Effector memory CD4-positive, alpha-beta T cell (primary cell): ENCODE measurements at regions not wholly inside any gene's neighbourhood (a gene's known extent, or its start where the extent isn't known, plus 50 kb on each side); places are given as distances from the start of the nearest gene placed in this dataset.

Experiments used
- DNase-seq, 3 donors: peaks; one replicate each; pipeline ENCODE4 v3.0.0-alpha.2; 2020
- H3K27ac ChIP-seq: 2 replicates; pipeline ENCODE4 v1.7.0; 2013; ENCODE audit warnings: mild to moderate bottlenecking, low read length, moderate library complexity; ENCODE audit not compliant: insufficient read depth, poor library complexity, severe bottlenecking
- H3K27me3 ChIP-seq: replicated peaks from 2 replicates; pipeline ENCODE4 v1.7.0; 2013; ENCODE audit warnings: mild to moderate bottlenecking, low read length; ENCODE audit not compliant: insufficient read depth, control insufficient read depth, poor library complexity, severe bottlenecking
- H3K36me3 ChIP-seq: 2 replicates; pipeline ENCODE4 v1.7.0; 2013; ENCODE audit warnings: mild to moderate bottlenecking, low read length, moderate library complexity; ENCODE audit not compliant: control insufficient read depth, insufficient read depth
- H3K4me1 ChIP-seq: 2 replicates; pipeline ENCODE4 v1.7.0; 2013; ENCODE audit warnings: low read length, mild to moderate bottlenecking; ENCODE audit not compliant: control insufficient read depth, insufficient read depth, poor library complexity, severe bottlenecking
- H3K4me3 ChIP-seq: 2 replicates; pipeline ENCODE4 v1.7.0; 2013; ENCODE audit warnings: low read length, low read depth, mild to moderate bottlenecking; ENCODE audit not compliant: insufficient read depth, poor library complexity, severe bottlenecking
- H3K9me3 ChIP-seq: 2 replicates; pipeline ENCODE4 v1.7.0; 2013; ENCODE audit warnings: mild to moderate bottlenecking, low read length, moderate library complexity; ENCODE audit not compliant: control insufficient read depth

DNA sequence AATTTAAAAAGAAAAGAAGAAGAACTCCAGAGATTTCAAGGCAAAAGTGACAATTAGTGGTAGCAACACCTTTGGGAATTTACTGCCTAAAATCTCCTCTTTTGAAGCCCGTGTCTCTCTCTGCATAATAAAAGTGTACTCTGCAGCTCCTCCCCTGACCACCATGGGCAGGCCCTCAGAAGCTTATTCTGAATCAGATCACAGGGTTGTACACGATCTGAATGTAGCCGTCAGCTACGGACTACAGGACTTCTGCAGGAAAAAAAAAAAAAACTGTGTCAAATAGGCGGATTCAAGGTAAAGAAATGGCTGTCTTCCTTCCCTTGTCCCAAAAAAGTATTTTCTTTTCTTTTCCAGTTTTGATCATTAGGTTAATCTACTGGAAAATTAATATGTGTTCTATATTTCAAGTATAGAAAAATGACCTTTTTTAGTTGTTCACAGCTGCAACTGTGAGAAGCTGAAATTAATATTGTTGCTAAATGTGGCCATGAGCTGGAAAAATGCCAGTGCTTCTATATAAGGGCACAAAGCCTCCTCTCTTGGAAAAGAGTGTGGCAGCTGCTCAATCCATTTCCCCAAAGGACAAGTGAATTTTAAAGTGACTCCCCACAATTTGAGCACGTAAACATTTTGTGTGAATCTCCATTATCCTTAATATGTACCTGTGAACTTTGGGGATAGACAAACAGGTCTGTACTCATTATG is 397.4 kb downstream of the C6orf118 start:
- Histone ChIP-seq H3K27ac (no peak overlapping the region), H3K4me3 (no peak overlapping the region), H3K4me1 (no peaks in the 10 kb centered on the region), H3K27me3 (no peaks in the 10 kb centered on the region), H3K9me3 (no peaks in the 10 kb centered on the region), H3K36me3 (no peaks in the 10 kb centered on the region)
- no peak for DNase-seq

DNA sequence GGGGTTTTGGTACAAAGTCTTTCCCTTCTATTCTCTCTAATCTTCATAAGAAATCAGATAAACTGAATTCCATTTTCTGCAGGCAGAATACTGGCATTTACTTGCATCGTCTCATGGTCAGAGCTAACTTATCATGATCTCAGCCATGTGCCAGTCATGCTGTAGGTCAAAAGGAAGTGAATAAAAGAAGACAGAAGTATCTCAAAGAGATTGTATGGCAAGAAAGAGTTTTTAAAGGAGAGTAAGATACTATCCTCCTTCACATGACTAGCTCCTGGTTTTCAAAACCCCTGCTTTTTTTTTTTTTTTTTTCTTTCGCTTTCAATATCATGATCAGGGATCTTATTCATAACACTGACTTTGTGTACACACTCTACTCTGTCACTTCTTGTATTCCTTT is 398.3 kb downstream of the C6orf118 start:
- H3K27me3 ChIP-seq, result no peaks in the 10 kb centered on the region
- H3K4me3 ChIP-seq, result no peak overlapping the region
- H3K36me3 ChIP-seq, result no peaks in the 10 kb centered on the region
- no peak for DNase-seq
- no peaks in the 10 kb centered on the region for H3K4me1 ChIP-seq
- H3K9me3 ChIP-seq, result no peaks in the 10 kb centered on the region
- no peak overlapping the region for H3K27ac ChIP-seq

DNA sequence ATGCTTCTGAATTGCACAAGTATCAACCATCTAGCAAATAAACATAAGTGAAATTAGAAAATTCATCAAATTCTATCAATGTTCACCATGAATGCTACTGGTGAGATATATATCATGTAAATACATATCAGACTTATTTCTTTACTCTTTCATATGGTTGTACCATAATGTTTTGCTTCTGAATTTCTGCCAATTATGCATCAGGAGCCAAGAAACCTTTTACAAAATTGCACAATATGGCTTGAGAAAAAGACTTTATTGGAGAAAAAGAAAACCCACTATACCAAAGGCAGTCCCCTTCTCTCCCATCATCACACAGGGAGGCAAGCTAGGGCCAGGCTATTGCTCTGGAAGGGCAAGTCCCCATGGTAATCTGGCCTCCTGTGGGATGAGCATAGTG is 402.6 kb downstream of the C6orf118 start:
- Histone ChIP-seq H3K4me3 (no peak overlapping the region), H3K9me3 (no peaks in the 10 kb centered on the region), H3K27me3 (no peaks in the 10 kb centered on the region), H3K27ac (no peak overlapping the region), H3K36me3 (no peaks in the 10 kb centered on the region), H3K4me1 (no peaks in the 10 kb centered on the region)
- no peak for DNase-seq

DNA sequence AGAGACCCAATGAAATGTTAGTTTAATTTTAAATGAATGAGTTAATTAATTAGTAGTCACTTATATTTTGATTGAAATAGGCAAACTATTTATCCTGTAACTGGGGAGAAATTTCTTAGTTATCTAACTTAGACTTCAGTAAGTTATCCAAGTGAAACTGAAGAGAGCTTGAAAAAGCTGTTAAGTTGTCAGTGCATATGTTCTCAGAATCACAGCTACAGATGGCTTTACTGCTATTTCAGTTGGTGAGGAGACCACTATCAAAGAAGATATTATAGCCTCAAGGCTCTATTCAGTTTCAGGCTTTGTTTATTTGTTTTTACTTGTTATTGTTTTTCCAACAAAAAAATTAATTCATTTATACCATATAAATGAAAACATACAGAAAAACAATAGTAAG is 404.1 kb downstream of the C6orf118 start:
- Histone ChIP-seq H3K27ac (no peak overlapping the region), H3K4me3 (no peak overlapping the region), H3K36me3 (no peaks in the 10 kb centered on the region), H3K27me3 (no peaks in the 10 kb centered on the region), H3K4me1 (no peaks in the 10 kb centered on the region), H3K9me3 (no peaks in the 10 kb centered on the region)
- DNase-seq, result no peak

DNA sequence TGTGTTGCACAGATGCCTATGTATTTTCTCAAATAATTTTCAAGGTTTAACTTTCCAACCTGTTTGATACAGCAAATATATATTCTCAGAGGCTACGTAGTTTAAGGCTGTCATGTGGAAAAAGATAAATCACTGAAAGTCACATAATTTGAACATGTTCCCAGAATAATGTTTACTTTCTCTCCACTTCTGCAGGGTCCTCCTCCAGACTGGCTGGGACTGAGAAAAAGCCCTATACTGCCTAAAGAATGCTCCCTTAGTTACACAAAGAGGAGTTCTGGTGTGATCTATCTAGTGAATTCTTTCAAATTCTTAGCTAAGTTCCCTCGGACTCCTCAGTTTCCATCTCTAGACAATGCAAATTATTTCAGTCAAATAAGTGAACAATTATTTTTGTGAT is 411.0 kb downstream of the C6orf118 start:
- no peak for DNase-seq
- Histone ChIP-seq H3K27me3 (no peaks in the 10 kb centered on the region), H3K27ac (no peak overlapping the region), H3K9me3 (no peaks in the 10 kb centered on the region), H3K36me3 (no peaks in the 10 kb centered on the region), H3K4me3 (no peak overlapping the region), H3K4me1 (no peaks in the 10 kb centered on the region)

DNA sequence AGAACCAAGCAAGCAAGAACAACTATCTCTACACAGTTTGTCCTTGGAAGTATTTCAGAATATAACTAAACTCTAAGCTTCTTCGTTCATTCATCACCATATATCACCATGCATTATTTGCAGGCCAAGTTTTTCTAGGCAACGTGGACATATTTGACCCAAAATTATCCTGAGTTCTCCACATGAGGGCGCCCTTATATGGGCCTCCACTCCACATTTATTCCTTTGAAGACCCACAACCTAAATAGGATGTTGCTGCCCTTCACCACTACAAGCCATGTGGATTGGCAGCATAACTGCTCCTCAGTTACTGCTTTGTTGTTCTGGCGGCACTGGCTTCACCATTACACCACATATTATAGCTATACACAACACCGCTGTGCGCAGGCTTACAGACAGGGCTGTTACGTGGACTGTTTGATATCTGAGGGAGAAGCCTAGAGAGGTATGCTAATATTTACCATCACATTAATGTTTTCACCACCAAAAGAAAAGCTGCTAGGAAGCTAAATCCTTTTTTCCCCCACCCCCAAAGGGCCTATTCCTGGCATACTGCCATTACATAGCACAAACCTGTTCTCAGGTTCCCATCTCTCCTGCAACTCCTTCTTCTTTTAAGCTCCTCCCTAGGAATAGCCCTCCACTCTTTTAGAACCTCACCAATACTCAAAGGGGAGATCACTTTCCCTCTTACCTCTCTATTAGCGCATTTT is 411.7 kb downstream of the C6orf118 start:
- Histone ChIP-seq H3K9me3 (no peaks in the 10 kb centered on the region), H3K27me3 (no peaks in the 10 kb centered on the region), H3K27ac (no peak overlapping the region), H3K36me3 (no peaks in the 10 kb centered on the region), H3K4me1 (no peaks in the 10 kb centered on the region), H3K4me3 (no peak overlapping the region)
- DNase-seq, result no peak

DNA sequence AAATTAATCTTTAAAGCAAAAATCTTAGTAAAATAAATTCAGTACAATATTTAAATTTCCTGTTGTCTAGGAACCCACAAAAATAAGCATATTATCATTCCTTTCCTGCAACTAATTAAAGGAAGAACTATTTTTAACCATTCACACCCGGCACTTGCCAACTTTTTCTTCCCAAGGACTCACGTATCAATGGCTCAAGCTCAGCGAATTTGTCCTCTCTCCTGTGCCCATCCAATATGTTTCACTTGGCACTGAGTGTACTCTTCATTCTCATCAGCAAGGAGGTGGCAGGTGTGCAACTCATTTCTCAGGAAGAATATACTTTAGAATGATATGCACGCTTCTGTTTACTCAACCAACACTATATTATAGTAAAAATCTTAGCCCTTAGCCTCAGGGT is 419.4 kb downstream of the C6orf118 start:
- H3K9me3 ChIP-seq, result no peaks in the 10 kb centered on the region
- no peak for DNase-seq
- H3K27me3 ChIP-seq, result no peaks in the 10 kb centered on the region
- no peak overlapping the region for H3K4me3 ChIP-seq
- no peak overlapping the region for H3K27ac ChIP-seq
- no peaks in the 10 kb centered on the region for H3K4me1 ChIP-seq
- H3K36me3 ChIP-seq, result no peaks in the 10 kb centered on the region

DNA sequence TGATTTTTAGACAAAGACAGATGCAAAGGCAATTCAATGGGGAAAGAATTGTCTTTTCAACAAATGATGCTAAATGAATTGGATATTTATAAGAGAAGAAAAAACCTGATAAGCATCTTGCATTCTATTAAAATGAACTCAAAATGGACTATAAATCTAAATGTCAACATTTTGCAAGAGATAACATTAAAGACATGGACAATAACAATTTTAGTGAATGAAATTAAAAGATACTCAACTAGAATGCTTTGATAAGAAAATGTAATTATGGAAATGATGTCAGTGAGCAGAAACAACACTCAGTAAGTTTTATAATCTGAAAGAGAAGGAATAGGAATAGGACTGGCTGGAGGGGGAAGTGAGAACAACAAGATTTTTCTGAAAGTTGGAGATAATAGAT is 421.7 kb downstream of the C6orf118 start:
- Histone ChIP-seq H3K27ac (no peak overlapping the region), H3K4me3 (no peak overlapping the region), H3K4me1 (no peaks in the 10 kb centered on the region), H3K9me3 (no peaks in the 10 kb centered on the region), H3K27me3 (no peaks in the 10 kb centered on the region), H3K36me3 (no peaks in the 10 kb centered on the region)
- DNase-seq, result no peak

DNA sequence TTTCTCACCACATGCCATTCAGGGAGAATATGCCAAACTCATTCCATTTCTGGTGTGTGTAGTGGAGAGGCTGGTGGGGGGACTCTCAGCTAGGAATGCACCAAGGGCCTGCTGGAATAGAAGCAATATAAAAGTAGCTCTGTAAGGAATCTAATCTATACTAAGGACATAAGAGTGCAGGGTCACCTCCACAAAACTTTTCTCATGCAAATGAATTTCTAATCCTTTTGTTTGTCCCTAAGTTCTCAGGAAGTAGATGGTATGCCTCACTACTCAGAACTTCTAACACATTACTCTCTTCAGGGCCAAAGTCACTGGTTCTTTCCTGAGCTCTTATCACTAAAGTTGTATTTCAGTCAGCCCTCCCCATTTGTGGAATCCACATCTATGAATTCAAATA is 427.2 kb downstream of the C6orf118 start:
- Histone ChIP-seq H3K27ac (no peak overlapping the region), H3K36me3 (no peaks in the 10 kb centered on the region), H3K9me3 (no peaks in the 10 kb centered on the region), H3K4me3 (no peak overlapping the region), H3K4me1 (no peaks in the 10 kb centered on the region), H3K27me3 (no peaks in the 10 kb centered on the region)
- DNase-seq, result no peak

DNA sequence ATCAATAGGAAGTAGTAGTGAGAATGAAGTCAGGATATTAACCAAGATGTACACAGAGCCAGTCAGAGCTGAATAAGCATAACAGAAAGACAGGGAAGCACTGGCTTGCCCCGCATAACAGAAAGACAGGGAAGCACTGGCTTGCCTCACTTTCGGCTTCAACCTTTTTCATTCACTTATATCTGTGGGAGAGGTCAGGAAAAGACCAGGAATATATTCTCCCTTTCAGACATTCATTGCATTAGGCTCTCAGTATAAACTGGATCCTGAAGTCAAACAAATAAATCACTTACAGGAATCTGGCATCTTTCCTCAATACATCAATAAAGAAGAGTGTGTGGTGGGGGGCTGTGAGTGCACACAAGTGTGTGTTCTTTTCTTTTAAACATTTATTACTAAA is 437.6 kb downstream of the C6orf118 start:
- no peaks in the 10 kb centered on the region for H3K4me1 ChIP-seq
- H3K27ac ChIP-seq, result no peak overlapping the region
- no peaks in the 10 kb centered on the region for H3K27me3 ChIP-seq
- H3K9me3 ChIP-seq, result no peaks in the 10 kb centered on the region
- no peak overlapping the region for H3K4me3 ChIP-seq
- DNase-seq, result no peak
- H3K36me3 ChIP-seq, result no peaks in the 10 kb centered on the region
